ENCODE measurements at regions not wholly inside any gene's neighbourhood (a gene's known extent, or its start where the extent isn't known, plus 50 kb on each side); places are given as distances from the start of the nearest gene placed in this dataset.

DNA sequence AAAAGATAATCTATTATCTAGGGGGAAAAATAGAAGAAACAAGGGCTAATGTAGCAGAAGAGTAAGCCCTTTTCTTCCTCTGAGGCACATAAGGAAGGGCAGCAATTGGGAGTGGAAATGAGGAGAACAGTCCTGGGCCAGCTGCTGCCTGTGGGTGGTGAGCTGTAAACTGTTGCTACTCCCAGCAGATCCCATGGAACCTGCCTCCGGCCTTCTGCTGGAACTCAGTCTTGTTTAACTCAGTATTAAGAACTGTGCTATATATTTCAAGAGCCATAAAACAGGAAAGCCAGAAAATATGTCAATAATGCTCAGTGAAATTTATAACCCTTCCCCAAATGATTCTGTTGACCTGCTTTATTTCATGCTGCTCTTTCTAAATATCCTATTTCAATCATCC lies 464.2 kb downstream of the COL12A1 start:
- TF ChIP-seq POLR2A (IDR thresholded peaks at IDR 0.05; ENCODE audit: low read length) (no peak), GATA1 (IDR thresholded peaks at IDR 0.05; ENCODE audit: low read depth, low read length) (no peak)

Data from erythroblast (primary cell).